ENCODE measurements at regions not wholly inside any gene's neighbourhood (a gene's known extent, or its start where the extent isn't known, plus 50 kb on each side); places are given as distances from the start of the nearest gene placed in this dataset.
A peak's percentile ranks its signal among the peaks of the same experiment; 100 is the strongest.

DNA sequence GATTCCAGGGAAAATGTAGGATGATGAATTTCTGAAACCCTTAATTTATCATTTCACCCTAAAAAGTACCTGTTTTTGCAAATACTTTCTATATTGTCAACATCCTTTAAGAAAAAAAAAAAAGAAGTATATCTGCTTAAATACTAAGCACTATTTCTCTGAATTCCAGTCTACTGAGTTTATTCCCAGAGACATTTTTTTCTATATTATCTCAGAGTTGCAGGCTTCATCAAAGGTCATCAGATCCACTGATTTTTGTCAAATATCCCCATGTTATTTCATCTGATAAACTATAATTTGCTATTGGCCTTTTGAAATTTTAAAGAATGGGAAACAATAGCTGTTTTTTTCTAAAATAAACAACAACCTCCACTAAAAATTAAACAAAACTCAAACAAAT, 357.6 kb upstream of the ID4 start:
- intact Hi-C loops (cut with DNase I; ENCODE audit: low total_unique reads): no loop called here
- Histone ChIP-seq H3K9me3 (no peaks in the 10 kb centered on the region), H3K4me3 (no peak overlapping the region), H3K27me3 (no peaks in the 10 kb centered on the region), H3K4me1 (no peaks in the 10 kb centered on the region), H3K27ac (no peak overlapping the region), H3K36me3 (no peaks in the 10 kb centered on the region)
- DNase-seq: no peak
- TF ChIP-seq, protein P1, sequence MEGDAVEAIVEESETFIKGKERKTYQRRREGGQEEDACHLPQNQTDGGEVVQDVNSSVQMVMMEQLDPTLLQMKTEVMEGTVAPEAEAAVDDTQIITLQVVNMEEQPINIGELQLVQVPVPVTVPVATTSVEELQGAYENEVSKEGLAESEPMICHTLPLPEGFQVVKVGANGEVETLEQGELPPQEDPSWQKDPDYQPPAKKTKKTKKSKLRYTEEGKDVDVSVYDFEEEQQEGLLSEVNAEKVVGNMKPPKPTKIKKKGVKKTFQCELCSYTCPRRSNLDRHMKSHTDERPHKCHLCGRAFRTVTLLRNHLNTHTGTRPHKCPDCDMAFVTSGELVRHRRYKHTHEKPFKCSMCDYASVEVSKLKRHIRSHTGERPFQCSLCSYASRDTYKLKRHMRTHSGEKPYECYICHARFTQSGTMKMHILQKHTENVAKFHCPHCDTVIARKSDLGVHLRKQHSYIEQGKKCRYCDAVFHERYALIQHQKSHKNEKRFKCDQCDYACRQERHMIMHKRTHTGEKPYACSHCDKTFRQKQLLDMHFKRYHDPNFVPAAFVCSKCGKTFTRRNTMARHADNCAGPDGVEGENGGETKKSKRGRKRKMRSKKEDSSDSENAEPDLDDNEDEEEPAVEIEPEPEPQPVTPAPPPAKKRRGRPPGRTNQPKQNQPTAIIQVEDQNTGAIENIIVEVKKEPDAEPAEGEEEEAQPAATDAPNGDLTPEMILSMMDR (IDR thresholded peaks at IDR 0.05): no peak
- TF ChIP-seq POLR2A (IDR thresholded peaks at IDR 0.05): no peak
- no peak for TF ChIP-seq POLR2AphosphoS5 (IDR thresholded peaks at IDR 0.05)
- TF ChIP-seq EP300 (IDR thresholded peaks at IDR 0.05): no peak

DNA sequence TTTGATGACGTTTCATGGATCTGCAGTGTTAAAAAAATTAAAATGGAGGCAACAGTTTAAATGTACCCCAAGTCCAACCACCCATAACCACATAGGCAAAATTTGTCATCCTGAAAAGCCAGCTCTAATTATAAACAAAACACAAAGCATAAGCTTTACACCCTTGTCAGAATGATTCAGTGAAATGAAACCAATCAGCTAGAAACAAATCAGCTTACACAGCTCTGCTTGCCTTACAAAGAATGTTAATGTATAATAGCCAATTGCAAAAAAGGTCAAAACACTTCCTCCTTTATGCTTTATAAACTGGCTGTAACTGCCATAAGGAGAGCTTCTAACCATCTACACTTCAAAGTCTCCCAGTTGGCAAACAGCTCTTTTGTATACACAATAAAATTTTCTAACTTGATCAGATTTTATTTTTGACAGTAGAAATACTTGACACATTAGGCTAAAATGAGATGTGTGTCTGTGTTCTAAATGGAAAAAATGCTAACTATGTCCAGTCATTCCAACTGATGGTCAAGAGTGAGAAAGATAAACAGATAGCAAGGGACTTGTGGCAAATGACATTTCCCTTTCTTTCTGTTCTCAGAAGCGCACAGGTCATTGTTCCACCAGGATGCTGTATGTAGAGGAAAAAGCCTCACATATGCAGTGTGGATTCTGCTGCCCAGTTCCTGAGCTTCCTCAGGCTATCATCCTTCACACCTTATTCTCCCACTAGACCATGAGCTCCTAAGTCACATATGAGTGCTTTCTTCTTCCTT, 344.3 kb upstream of the ID4 start:
- Histone ChIP-seq H3K4me1 (no peaks in the 10 kb centered on the region), H3K4me3 (no peak overlapping the region), H3K27me3 (no peaks in the 10 kb centered on the region), H3K9me3 (no peaks in the 10 kb centered on the region), H3K27ac (no peak overlapping the region), H3K36me3 (no peaks in the 10 kb centered on the region)
- intact Hi-C loops (cut with DNase I; ENCODE audit: low total_unique reads): no loop called here
- TF ChIP-seq, protein P1 (IDR thresholded peaks at IDR 0.05): no peak
- TF ChIP-seq POLR2AphosphoS5 (IDR thresholded peaks at IDR 0.05) (no peak), EP300 (IDR thresholded peaks at IDR 0.05) (no peak), POLR2A (IDR thresholded peaks at IDR 0.05) (no peak)
- WGBS, 5 donors: 69 to 83% (median 79%) methylated on average over 2 of the region's 2 CpGs
- DNase-seq: peak in 1 of 2 donors; percentile 45

DNA sequence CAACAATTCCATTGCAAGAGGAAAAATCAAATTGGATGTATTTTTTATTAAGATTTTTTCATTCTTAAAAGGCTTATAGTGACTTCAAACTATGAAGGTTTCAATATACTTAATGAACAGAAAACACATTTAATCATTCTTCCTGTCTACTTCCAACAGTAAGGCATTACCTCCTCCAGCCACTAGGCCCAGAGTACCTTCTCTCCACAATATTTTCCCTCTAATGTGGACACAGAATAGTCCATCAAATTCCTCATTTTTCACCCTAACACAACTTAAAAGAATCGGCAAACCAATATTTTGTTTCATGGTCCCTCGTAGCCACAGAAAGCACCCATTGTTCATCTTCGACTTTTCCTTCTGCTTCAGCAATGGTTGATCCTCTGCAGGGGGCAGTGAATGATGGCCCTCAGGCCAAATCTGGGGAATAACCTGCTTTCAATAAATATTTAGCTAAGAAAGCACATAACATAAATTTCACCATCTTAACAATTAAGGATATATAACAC, 335.4 kb upstream of the ID4 start:
- intact Hi-C loops (cut with DNase I; ENCODE audit: low total_unique reads): no loop called here

DNA sequence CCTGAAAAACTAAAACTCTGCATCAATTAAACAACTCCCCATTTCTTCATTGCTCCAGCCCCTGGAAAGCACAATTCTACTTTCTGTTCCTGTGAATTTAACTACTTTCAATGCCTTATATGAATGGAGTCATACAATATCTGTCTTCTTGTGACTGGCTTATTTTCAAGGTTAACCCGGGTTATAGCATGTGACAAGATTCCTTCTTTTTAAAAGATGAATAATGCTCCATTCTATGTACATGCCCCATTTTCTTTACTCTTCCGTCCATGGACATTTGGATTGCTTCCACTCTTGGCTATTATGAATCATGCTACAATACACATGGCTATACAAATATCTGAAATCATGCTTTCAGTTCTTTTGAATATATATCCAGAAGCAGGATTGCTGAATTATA, 334.9 kb upstream of the ID4 start:
- Histone ChIP-seq H3K36me3 (no peaks in the 10 kb centered on the region), H3K9me3 (peaks cover 0 to 29% (median 22%) of the 10 kb centered on the region in 4 donors), H3K4me3 (no peak overlapping the region), H3K27ac (no peak overlapping the region), H3K4me1 (no peaks in the 10 kb centered on the region), H3K27me3 (no peaks in the 10 kb centered on the region)
- intact Hi-C loops (cut with DNase I; ENCODE audit: low total_unique reads): no loop called here
- DNase-seq: no peak
- 70 to 81% (median 74%) methylated on average over 2 of the region's 2 CpGs for WGBS, 5 donors
- TF ChIP-seq POLR2A (IDR thresholded peaks at IDR 0.05) (no peak), POLR2AphosphoS5 (IDR thresholded peaks at IDR 0.05) (no peak), EP300 (IDR thresholded peaks at IDR 0.05) (no peak)
- TF ChIP-seq, protein P1 (IDR thresholded peaks at IDR 0.05): no peak

More for the DNA sequence above, 335.4 kb upstream of the ID4 start:
- no peak overlapping the region for H3K27ac ChIP-seq
- H3K36me3 ChIP-seq: no peaks in the 10 kb centered on the region
- no peak for DNase-seq
- peaks cover 0 to 24% (median 17%) of the 10 kb centered on the region in 4 donors for H3K9me3 ChIP-seq
- H3K4me3 ChIP-seq: no peak overlapping the region
- WGBS, 5 donors: 82 to 95% (median 94%) methylated on average over 3 of the region's 3 CpGs
- H3K4me1 ChIP-seq: no peaks in the 10 kb centered on the region
- H3K27me3 ChIP-seq: no peaks in the 10 kb centered on the region
- no peak for TF ChIP-seq POLR2A (IDR thresholded peaks at IDR 0.05)
- TF ChIP-seq, protein P1 (IDR thresholded peaks at IDR 0.05): no peak
- TF ChIP-seq EP300 (IDR thresholded peaks at IDR 0.05): no peak
- TF ChIP-seq POLR2AphosphoS5 (IDR thresholded peaks at IDR 0.05): no peak
